Coronary artery (tissue), 2 donors: ENCODE measurements at regions not wholly inside any gene's neighbourhood (a gene's known extent, or its start where the extent isn't known, plus 50 kb on each side); places are given as distances from the start of the nearest gene placed in this dataset.

ENCODE experiments used
- DNase-seq: peaks from one replicate; pipeline ENCODE4 v3.0.0-alpha.2; 2017; ENCODE audit warnings: low spot score
- H3K27ac ChIP-seq, 2 donors: fragments of 200-600 bp; sonication (generic); one replicate each; pipeline ENCODE4 v1.5.1; 2016 to 2019
- H3K4me3 ChIP-seq: fragments of 200-600 bp; sonication (generic); 2 replicates; pipeline ENCODE4 v1.5.1; 2016; ENCODE audit warnings: mild to moderate bottlenecking, moderate library complexity
- CTCF ChIP-seq: fragments of 200-600 bp; sonication (generic); IDR thresholded peaks from one replicate; pipeline ENCODE4 v1.5.1; 2019; ENCODE audit warnings: antibody characterized with exemption

GRCh38 chr10:130751106-130751840, 560.2 kb downstream of the TCERG1L start:
- TF ChIP-seq CTCF, result no peak
- Histone ChIP-seq H3K27ac (no peak overlapping the region), H3K4me3 (no peak overlapping the region)
- DNase-seq, result peak; percentile 53

GRCh38 chr10:130751851-130752250, 559.7 kb downstream of the TCERG1L start:
- Histone ChIP-seq H3K4me3 (no peak overlapping the region), H3K27ac (no peak overlapping the region)
- no peak for TF ChIP-seq CTCF
- DNase-seq, result no peak

- Histone ChIP-seq H3K27ac (no peak overlapping the region), H3K4me3 (no peak overlapping the region)
- TF ChIP-seq CTCF, result no peak
- DNase-seq, result no peak
These were observed 554.9 kb downstream of the TCERG1L start for GRCh38 chr10:130756651-130757050.

- no peak for TF ChIP-seq CTCF
- no peak for DNase-seq
These were observed 554.2 kb downstream of the TCERG1L start for GRCh38 chr10:130757271-130757670.

GRCh38 chr10:130757821-130758489, 553.6 kb downstream of the TCERG1L start:
- no peak for TF ChIP-seq CTCF
- Histone ChIP-seq H3K27ac (no peak overlapping the region), H3K4me3 (no peak overlapping the region)
- no peak for DNase-seq

More at GRCh38 chr10:130757271-130757670, 554.2 kb downstream of the TCERG1L start:
- no peak overlapping the region for H3K4me3 ChIP-seq
- no peak overlapping the region for H3K27ac ChIP-seq

GRCh38 chr10:130758529-130758928, 553.0 kb downstream of the TCERG1L start:
- no peak for TF ChIP-seq CTCF
- no peak overlapping the region for H3K27ac ChIP-seq
- no peak for DNase-seq

More at GRCh38 chr10:130758529-130758928, 553.0 kb downstream of the TCERG1L start:
- H3K4me3 ChIP-seq, result no peak overlapping the region
